Glomerular endothelial cell (primary cell): ENCODE measurements at regions not wholly inside any gene's neighbourhood (a gene's known extent, or its start where the extent isn't known, plus 50 kb on each side); places are given as distances from the start of the nearest gene placed in this dataset.
"Not testable (repeated sequence)": the region's sequence is repeated elsewhere in the genome, so short reads cannot be mapped to it uniquely, and the experiment has no call there.

Source experiments
- DNase-seq: peaks from one replicate; pipeline ENCODE4 v3.0.0-alpha.2; 2011; ENCODE audit warnings: low read depth, low spot score; ENCODE audit errors: extremely low read depth

GRCh38 chr2:53067533-53067932 is 700.1 kb upstream of the CHAC2 start:
- no peak for DNase-seq

GRCh38 chr2:53067056-53067455 is 700.5 kb upstream of the CHAC2 start:
- no peak for DNase-seq

GRCh38 chr2:53064154-53064553 is 703.5 kb upstream of the CHAC2 start:
- DNase-seq: no peak

- DNase-seq: no peak
Observed at GRCh38 chr2:53058526-53058925, 709.1 kb upstream of the CHAC2 start.

GRCh38 chr2:53053937-53054336 is 713.7 kb upstream of the CHAC2 start:
- DNase-seq: no peak

GRCh38 chr2:53051157-53051556 is 716.4 kb upstream of the CHAC2 start:
- no peak for DNase-seq

GRCh38 chr2:53040536-53041229 is 726.9 kb upstream of the CHAC2 start:
- no peak for DNase-seq

GRCh38 chr2:53036196-53036595 is 731.4 kb upstream of the CHAC2 start:
- DNase-seq: no peak

- no peak for DNase-seq
Observed at GRCh38 chr2:53035153-53035552, 732.5 kb upstream of the CHAC2 start.

GRCh38 chr2:53033411-53033810 is 734.2 kb upstream of the CHAC2 start:
- DNase-seq: no peak

GRCh38 chr2:53028746-53029423 is 738.7 kb upstream of the CHAC2 start:
- DNase-seq: no peak

GRCh38 chr2:53028225-53028624 is 739.4 kb upstream of the CHAC2 start:
- DNase-seq: no peak

- not testable (repeated sequence) for DNase-seq
Observed at GRCh38 chr2:53022248-53022647, 745.4 kb upstream of the CHAC2 start.

- no peak for DNase-seq
Observed at GRCh38 chr2:53021828-53022227, 745.8 kb upstream of the CHAC2 start.

GRCh38 chr2:53021292-53021691 is 746.3 kb upstream of the CHAC2 start:
- DNase-seq: no peak

- no peak for DNase-seq
Observed at GRCh38 chr2:53018825-53019425, 748.7 kb upstream of the CHAC2 start.

GRCh38 chr2:53006980-53007379 is 760.6 kb upstream of the CHAC2 start:
- no peak for DNase-seq

- no peak for DNase-seq
Observed at GRCh38 chr2:53004413-53004812, 763.2 kb upstream of the CHAC2 start.

- DNase-seq: no peak
Observed at GRCh38 chr2:52995424-52995823, 772.2 kb upstream of the CHAC2 start.

GRCh38 chr2:52976143-52976949 is 791.3 kb upstream of the CHAC2 start:
- DNase-seq: no peak

GRCh38 chr2:52974127-52974526 is 793.5 kb upstream of the CHAC2 start:
- no peak for DNase-seq
